HG03025 (cell line): ENCODE measurements at regions not wholly inside any gene's neighbourhood (a gene's known extent, or its start where the extent isn't known, plus 50 kb on each side); places are given as distances from the start of the nearest gene placed in this dataset.
"Not testable (repeated sequence)": the region's sequence is repeated elsewhere in the genome, so short reads cannot be mapped to it uniquely, and the experiment has no call there.

ENCODE experiments used
- ATAC-seq: cut with Tn5 transposase; IDR thresholded peaks from one replicate; pipeline ENCODE4 v1.9.1; 2021; ENCODE audit warnings: mild to moderate bottlenecking, moderate library complexity; ENCODE audit not compliant: unreplicated experiment, low FRiP score

DNA sequence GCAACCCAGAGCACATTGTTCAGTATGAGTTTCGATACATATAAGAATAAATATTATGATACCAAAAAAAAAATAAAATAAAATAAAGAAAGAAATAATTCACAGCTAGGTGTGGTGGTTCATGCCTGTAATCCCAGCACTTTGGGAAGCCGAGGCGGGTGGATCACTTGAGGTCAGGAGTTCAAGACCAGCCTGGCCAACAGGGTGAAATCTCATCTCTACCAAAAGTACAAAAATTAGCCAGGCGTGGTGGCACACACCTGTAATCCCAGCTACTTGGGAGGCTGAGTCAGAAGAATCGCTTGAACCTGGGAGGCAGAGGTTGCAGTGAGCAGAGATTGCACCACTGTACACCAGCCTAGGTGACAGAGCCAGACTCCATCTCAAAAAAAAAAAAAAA, 258.9 kb downstream of the MYCN start:
- not testable (repeated sequence) for ATAC-seq

DNA sequence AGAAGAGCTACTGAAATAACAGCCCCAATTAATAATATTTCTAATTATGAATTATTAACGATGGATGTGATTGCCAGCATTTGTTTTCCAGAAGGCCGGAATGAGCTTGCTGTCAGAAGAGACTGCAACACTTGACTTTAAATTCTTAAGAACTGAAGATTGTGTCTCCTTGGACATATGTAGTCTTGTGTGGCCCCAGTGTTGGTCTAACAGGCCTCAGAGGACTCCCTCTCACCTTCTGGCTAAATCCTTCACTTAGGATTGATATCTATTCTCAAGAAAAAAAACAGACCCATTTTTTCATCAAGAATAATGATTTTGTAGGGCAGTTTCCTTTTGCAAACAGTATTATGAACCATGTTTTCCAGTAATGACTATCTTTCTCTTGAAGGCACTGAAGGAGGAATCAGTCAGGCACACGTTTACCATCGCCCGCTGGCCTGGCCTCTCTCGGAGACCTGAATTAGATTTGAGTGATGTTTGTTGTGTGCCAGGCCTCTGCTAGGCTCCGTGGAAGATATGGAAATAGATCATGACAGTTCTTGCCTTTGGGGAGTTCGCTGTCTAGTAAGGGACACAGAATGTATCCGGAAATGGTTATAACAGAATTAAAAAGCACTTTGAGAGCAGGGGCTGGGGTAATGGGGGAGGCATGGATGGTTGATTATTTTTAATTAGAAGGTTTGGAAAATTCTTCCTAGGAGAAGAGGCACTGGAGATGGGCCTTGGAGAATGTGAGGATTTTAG, 258.0 kb downstream of the MYCN start:
- ATAC-seq, result no peak

DNA sequence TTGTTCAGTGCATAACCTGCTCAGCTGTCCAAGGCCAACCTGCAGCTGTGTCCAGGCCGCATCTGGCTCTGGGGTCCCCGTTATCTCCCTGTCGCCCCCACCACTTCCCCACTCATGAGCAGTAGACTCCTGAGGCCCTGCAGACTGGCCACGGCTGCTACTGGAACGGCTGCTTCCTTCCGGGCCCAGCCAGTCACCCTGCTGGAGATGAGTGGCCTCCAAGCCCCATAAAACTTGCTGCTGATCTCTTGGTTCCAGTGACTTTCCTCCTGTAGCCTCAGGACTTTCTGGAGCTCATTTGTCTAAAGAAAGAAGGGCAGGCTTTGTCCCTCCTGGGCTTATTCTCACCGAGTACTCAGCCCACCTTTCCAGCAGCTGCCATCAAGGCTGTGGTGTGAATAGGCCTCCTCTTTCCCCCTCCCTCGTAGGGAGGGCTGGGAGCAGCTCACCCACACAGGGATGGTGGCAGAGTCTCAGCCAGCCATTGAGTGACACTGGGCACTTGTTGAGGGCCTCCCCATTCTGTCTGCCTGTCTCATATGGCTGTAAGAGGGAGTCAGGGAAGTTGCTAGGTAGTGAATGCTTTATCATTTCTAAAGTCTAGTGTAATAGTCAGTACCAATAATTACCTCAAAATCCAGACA, 257.3 kb downstream of the MYCN start:
- ATAC-seq, result no peak

DNA sequence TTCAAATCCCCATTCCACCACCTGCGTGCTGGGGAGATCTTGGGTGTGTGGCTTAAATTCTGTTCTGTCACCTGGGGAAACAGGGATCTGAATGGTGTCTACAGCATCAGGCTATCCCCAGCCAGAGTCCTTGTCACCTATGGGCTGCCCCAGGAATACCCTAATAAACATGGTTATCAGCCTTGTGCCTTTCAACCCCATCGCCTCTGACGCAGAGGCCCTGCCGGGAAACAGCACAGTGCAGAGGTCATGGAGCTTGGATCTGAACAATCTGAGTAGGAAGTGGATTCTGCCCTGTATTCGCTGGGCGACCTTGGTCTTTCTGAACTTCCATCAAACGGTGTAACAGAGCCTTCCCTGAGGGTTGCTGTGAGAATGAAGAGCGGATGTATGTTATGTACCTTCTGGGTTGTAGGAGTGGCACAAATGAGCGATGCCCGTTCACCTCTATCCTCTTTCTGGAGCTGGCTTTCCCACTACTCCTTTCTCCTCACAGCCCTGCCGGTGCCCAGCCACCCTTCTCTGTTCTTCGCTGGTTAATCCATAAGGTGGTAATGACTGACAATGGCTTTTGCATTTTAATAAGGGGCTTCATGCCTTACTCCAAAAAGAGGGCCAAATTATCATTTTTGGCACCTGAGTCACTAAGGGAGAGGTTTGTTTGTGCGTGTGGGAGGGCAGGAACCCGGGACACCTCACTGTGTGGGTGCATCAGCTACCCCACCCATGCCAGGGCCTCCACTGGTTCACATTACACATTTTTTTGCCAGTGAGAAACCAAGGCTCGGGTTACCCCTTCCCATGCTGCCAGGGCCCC, 256.5 kb downstream of the MYCN start:
- ATAC-seq, result no peak

DNA sequence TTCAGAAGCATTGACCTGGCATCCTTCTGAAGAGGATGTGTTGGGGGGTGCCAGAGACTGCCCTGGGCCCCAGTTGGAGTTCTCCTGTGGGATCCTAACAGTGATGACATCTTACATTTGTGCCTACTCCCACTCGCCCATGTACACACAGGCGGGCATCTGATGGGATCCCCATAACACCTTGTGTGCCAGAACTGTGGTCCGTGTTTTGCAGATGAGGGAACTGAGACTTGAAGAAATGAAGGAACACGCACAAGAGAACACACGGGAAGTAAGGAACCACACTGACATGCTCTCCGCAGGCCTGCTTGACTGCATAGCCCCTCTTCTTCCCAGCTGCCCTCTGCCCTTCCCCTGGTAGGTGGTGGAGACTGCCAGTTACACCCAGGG, 255.3 kb downstream of the MYCN start:
- ATAC-seq, result no peak

DNA sequence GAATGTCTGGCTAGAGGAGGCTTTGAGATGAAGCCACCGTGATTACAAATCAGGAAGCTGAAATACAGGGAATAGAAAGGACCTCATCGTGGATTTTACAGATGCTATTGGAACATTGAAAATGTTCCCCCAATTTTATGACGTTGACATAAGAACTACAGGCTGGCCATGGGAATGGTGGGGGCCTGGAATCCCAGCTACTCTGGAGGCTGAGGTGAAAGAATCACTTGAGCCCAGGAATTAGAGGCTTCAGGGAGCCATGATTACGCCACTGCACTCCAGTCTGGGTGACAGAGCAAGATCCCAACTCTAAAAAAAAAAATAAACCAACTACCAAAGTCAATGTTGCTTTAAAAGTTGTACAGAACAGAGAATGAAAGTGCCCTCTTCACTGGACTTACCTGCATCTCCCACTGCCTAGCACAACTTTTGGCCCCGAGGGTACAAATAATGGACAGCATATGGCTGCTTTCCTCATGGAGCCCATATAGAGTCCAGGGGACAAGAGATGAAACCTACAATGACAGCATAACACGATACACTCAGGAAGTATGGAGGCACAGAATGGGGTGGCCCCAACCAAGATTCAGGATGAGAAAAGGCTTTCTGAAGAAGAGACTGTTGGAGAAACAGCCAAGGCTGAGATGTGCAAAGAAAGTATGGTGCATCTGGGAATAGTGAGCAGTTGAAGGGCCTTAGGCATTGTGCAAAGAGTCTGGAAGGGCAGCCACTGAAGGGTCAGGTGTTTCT, 254.8 kb downstream of the MYCN start:
- no peak for ATAC-seq

DNA sequence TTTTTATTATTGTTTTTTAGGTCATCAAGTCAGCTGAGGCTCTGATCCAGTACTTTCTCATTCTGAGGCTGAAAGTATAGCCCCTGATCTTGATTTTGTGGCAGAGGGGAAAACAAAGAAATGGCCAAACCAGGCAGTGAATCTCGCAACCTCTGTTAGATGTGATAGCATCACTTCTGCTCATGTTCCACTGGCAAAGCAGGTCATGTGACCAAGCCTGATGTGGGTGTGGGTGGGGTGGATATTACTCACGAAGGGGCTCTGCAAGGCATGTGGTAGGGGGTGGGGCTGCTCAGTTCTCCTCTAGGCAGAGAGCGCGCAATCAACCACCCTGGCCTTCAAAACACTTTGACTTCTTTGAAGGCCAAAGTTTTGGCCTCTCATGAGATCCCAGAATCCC, 254.2 kb downstream of the MYCN start:
- ATAC-seq, result no peak

DNA sequence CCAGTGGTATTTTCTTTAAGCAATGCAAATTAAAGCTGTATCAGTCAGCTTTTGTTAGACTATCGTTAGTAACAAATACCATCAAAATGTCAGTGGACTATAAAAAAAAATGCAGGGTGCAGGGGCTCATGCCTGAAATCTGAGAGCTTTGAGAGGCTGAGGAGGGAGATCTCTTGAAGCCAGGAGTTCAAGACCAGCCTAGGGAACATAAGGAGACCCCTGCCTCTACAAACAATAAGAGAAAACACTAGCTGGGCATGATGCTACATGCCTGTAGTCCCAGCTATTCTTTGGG, 253.7 kb downstream of the MYCN start:
- no peak for ATAC-seq

DNA sequence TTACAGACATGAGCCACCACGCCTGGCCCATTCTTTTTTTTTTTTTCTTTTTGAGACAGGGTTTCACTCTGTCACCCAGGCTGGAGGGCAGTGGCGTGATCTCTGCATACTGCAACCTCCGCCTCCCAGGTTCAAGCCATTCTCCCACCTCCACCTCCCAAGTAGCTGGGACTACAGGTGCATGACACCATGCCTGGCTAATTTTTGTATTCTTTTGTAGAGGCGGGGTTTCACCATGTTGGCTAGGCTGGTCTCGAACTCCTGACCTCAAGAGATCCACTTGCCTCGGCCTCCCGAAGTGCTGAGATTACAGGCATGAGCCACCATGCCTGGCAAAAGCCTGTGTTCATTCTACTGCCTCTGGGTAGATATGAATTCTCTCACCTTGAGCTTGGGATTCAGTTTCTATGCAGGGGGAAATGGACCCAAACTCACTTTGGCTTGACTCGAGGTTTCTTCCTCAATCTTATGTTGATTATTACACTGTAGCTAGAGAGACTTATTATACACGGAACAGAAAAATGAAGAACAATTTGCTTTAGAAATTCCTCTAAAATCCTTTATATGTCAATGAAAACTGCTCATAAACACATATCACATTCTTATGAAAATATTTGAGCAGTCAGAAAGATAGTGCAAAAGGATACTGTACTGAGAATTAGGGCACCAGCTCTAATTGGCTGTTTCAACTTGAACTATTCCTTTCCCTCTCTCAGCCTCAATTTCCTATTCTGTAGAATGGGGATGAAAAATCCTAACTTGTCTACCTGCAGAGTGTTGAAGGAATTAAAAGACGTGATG, 252.3 kb downstream of the MYCN start:
- no peak for ATAC-seq

DNA sequence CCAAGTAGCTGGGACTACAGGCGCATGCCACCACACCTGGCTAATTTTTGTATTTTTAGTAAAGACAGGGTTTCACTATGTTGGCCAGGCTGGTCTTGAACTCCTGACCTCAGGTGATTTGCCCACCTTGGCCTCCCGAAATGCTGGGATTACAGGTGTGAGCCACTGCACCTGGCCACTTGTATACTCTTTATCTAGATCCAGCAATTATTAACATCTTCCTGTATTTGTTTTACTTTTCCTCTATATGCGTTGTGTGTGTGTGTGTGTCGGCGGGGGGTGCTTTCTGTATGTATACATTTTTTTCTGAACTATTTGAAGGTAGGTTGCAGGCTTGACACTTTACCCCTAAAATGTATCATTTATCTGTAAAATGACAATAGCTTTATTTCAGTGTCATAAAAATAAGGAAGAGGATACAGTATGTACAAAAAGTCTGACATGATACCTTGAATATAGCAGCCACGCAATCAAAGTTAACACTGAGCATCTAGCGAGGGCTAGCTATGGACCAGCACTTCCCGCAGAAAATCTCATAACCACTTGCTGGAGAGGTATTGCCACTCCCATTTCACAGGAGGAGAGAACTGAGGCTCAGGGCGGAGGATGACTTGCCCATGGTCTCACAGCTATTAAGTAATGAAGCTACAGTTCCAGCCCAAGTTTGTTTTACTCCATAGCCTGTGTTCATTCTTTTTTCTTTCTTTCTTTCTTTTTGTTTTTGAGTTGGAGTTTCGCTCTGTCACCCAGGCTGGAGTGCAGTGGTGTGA, 251.3 kb downstream of the MYCN start:
- no peak for ATAC-seq

DNA sequence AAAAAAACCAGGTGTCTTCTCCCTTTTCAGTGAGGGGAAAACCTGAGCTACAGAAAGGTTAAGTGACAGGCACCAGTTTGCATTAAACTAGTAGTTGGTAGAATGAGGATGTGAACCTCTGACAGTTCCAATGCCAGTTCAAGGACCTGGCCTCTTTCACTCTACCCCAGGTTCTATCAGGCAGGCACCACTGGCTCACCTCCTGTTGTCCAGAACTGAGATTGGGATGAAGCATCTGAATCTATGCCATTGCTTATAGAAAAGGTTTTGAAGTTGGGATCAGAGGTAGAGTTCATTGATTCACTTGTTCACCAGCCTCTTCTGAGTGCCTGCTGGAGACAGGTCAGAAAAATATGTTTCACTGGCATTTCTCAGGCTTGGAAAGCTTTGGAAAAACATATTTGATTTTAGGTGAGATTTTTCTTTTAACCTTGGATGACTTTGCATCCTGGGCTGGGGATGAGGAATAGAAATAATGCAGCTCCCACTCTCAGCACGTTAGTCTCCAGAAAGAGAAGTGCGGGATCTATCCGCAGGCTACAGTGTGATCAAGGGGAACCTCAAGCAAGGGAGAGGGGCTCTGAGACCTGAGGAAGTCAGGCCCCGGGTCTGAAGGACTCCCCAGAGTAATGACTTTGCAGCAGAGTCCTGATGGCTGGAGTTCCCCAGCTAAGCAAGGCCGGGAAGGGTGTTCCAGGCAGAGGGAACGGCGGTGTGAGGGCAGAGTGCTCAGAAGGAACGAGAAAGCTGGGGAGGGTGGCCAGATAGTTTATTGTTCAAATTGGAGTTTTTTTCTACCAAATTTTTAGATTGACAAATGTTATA, 250.3 kb downstream of the MYCN start:
- ATAC-seq, result no peak

DNA sequence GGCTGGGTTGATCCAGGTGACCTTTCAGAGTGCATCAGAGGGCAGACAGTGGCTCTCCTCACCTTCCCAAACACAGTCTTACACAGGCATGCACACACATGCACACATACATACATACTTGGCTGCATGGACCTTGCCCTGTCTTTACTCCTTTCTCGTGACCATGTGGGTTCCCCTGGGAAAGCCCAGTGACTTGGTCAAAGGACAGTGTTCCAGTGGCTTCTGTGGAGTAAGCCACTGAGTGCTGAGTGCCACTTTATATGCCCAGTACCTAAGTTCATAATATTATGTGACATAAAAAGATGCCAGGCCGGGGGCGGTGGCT, 249.4 kb downstream of the MYCN start:
- ATAC-seq, result no peak

DNA sequence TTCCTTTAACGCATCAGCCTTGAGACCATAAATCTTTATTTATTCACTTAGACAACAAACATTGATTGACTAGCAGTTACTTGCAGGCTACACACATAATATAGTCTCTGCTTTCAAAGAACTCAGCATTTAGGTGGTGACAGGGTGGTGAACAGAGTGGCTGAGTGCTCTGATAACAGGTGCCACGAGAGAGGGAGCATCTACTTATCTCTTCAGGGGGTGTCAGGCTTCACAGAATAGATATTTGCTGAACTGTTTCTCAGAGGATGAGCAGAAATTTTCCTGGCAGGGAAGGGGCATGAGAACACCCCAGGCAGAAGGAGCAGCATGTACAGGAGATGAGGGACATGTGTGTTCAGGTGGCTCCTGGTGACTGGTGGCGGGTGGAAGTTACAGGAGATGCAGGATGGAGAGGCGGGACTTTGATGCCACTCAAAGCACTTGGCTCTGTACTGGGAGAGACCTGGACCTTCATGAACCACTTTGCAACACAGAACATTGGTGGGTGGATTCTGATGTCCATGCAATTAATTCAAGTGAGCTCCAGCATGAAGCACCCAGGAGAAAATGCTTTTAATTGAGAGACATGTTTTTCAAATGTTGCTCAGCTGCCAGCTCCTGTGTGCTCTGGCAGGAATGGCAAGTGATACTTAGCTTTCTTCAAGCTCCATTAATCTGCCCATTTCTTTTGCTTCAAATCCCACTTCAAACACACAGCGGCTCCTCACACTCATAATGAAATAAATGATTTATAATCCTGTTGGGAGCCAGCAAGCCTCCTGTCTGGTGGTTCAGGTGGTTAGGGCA, 248.9 kb downstream of the MYCN start:
- no peak for ATAC-seq

DNA sequence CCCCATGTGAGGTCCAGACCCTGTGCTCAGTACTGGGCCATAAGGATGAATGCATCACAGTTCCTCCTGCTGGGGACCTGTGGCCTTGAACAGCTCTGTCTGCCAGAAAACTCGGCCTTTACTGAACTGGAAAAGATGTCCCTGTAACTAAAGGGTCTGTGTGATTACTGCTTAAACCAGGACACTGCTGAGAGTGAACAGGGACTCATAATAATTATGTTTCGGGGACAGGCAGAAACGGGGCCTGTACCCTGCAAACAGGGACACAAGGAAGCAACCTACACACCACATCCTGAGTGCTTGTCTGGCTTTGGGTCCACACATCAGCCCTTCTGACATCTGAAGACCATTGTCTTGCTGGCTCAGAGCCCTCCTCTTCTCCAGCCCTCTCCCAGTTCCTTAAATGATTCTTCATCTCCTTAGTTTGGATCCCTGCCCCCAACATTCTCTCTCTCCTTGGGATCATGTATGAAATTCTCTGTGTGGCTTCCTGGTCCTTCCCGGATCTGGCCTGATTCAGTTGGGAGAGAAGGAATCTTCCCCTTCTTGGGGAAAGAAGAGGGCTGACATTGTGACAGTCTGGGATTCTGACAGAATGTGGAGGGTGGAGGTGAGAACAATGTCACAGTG, 248.0 kb downstream of the MYCN start:
- ATAC-seq, result no peak

DNA sequence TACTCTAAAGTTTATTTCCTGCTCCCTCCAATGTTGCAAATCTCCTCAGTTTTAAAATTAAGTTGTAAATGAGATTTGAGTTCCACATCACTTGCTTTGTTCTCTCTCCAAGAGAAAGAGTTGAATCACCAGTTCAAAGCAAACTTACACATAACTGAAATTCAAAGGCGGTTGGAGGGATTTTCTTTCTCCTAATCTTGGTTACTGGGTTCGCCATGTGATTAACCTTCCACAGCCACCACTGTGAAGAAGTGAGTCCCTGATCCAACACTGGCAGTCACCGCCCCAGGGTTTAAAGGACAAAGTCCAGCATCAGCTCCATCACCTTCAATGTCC, 247.1 kb downstream of the MYCN start:
- ATAC-seq, result no peak

DNA sequence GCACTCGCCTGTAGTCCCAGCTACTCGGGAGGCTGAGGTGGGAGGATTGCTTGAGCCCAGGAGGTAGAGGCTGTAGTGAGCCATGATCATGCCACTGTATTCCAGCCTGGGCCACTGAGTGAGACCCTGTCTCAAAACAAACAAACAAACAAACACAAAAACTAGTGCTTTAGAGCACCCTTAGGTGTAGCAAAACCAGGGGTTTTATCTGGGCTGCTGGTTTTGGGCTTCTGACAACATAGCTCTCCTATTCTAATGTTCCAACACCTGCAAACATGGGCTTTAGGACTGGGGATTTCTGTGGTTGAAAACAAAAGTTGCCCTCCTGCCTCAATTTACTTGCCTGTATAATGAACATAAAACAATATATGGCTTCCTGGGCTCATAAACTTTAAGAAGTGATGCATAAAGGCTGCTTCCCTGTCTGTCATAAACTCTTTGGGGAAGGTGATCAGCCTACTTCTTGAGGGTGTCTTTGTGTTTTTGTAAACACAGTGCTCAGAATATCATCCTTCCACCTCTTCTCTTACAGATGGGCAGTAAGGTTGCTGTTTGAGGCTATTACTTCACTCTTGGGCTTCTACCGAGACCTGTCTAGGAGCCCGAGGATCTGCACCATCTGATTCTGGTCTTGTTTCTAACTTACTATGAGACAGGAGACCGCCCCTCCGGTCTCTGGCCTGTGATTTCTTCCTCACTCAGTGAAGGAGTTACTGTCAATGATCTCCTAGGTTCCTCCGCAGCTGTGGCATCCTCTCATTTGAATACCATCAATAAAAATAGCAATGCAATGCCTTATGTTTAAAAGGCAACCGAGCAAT, 246.5 kb downstream of the MYCN start:
- ATAC-seq, result no peak

DNA sequence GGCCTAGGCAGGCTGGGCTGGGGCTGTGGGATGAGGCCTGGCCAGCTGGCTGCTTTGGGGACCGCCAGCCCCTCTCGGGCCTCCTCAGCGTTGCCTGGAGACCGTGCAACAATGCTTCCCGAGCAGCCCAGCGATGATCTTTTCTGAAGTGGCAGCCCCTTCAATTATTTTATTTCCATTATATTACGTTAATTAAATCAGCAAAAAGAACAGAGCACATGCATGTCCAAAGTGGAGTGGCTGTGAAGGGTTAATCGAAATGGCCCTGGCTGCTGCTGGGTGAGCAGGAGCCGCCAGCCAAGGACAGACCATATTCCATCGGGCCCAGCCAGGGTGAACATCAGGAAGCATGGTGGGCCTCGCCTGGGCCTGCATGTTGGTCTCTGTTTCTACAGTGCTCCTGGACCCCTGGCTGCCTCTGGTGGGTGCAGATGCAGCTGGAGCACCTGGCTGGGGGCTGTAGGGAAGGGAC, 245.5 kb downstream of the MYCN start:
- ATAC-seq, result no peak
